ENCODE measurements at regions not wholly inside any gene's neighbourhood (a gene's known extent, or its start where the extent isn't known, plus 50 kb on each side); places are given as distances from the start of the nearest gene placed in this dataset.

GRCh38 chr18:47585136-47585535, 333.7 kb upstream of the SKOR2 start:
- TF ChIP-seq EP300 (IDR thresholded peaks at IDR 0.05) (no peak), CTCF (IDR thresholded peaks at IDR 0.05) (no peak), POLR2A (IDR thresholded peaks at IDR 0.05) (no peak)
- DNase-seq (ENCODE audit: low spot score in 2 of 2) = no peak
- Histone ChIP-seq H3K27ac (no peak overlapping the region), H3K27me3 (no peaks in the 10 kb centered on the region), H3K4me3 (no peak overlapping the region), H3K4me1 (no peaks in the 10 kb centered on the region), H3K9me3 (no peaks in the 10 kb centered on the region), H3K36me3 (no peaks in the 10 kb centered on the region)
- WGBS, 2 donors = 61 to 65% methylated on average over 5 of the region's 5 CpGs

GRCh38 chr18:47582093-47582492, 330.6 kb upstream of the SKOR2 start:
- Histone ChIP-seq H3K4me3 (no peak overlapping the region), H3K27me3 (no peaks in the 10 kb centered on the region), H3K9me3 (no peaks in the 10 kb centered on the region), H3K36me3 (no peaks in the 10 kb centered on the region), H3K4me1 (no peaks in the 10 kb centered on the region), H3K27ac (no peak overlapping the region)
- DNase-seq (ENCODE audit: low spot score in 2 of 2) = no peak
- 9 to 36% methylated on average over 3 of the region's 3 CpGs for WGBS, 2 donors
- no peak for TF ChIP-seq POLR2A (IDR thresholded peaks at IDR 0.05)
- no peak for TF ChIP-seq EP300 (IDR thresholded peaks at IDR 0.05)
- no peak for TF ChIP-seq CTCF (IDR thresholded peaks at IDR 0.05)

- H3K27ac ChIP-seq = no peak overlapping the region
- H3K4me3 ChIP-seq = no peak overlapping the region
- H3K4me1 ChIP-seq = no peaks in the 10 kb centered on the region
- H3K27me3 ChIP-seq = no peaks in the 10 kb centered on the region
- no peak for DNase-seq (ENCODE audit: low spot score in 2 of 2)
- no peaks in the 10 kb centered on the region for H3K9me3 ChIP-seq
- WGBS, 2 donors = 52 to 56% methylated on average over 7 of the region's 7 CpGs
- no peaks in the 10 kb centered on the region for H3K36me3 ChIP-seq
- TF ChIP-seq EP300 (IDR thresholded peaks at IDR 0.05) (no peak), POLR2A (IDR thresholded peaks at IDR 0.05) (no peak), CTCF (IDR thresholded peaks at IDR 0.05) (no peak)
Observed at GRCh38 chr18:47577520-47577919, 326.1 kb upstream of the SKOR2 start.

- H3K36me3 ChIP-seq = no peaks in the 10 kb centered on the region
- WGBS, 2 donors = 18 to 35% methylated on average over 6 of the region's 6 CpGs
- TF ChIP-seq CTCF (IDR thresholded peaks at IDR 0.05) (no peak), POLR2A (IDR thresholded peaks at IDR 0.05) (no peak), EP300 (IDR thresholded peaks at IDR 0.05) (no peak)
- H3K4me3 ChIP-seq = no peak overlapping the region
- no peaks in the 10 kb centered on the region for H3K9me3 ChIP-seq
- DNase-seq (ENCODE audit: low spot score in 2 of 2) = no peak
- no peak overlapping the region for H3K27ac ChIP-seq
- no peaks in the 10 kb centered on the region for H3K27me3 ChIP-seq
- no peaks in the 10 kb centered on the region for H3K4me1 ChIP-seq
Observed at GRCh38 chr18:47574966-47575365, 323.5 kb upstream of the SKOR2 start.

- WGBS, 2 donors = 41 to 52% methylated on average over 3 of the region's 3 CpGs
- TF ChIP-seq POLR2A (IDR thresholded peaks at IDR 0.05) (no peak), EP300 (IDR thresholded peaks at IDR 0.05) (no peak), CTCF (IDR thresholded peaks at IDR 0.05) (no peak)
Observed at GRCh38 chr18:47571957-47572356, 320.5 kb upstream of the SKOR2 start.

More at GRCh38 chr18:47571957-47572356, 320.5 kb upstream of the SKOR2 start:
- H3K4me3 ChIP-seq = no peak overlapping the region
- H3K9me3 ChIP-seq = no peaks in the 10 kb centered on the region
- H3K36me3 ChIP-seq = no peaks in the 10 kb centered on the region
- no peaks in the 10 kb centered on the region for H3K4me1 ChIP-seq
- no peak overlapping the region for H3K27ac ChIP-seq
- DNase-seq (ENCODE audit: low spot score in 2 of 2) = no peak
- H3K27me3 ChIP-seq = no peaks in the 10 kb centered on the region

All from tibial nerve (tissue), 4 donors.